IMR-90 (cell line): ENCODE measurements at regions not wholly inside any gene's neighbourhood (a gene's known extent, or its start where the extent isn't known, plus 50 kb on each side); places are given as distances from the start of the nearest gene placed in this dataset.

ENCODE experiments used
- ATAC-seq: fragments of 200-7000 bp; cut with Tn5 transposase; 2 replicates; pipeline ENCODE4 v1.9.1; 2020; ENCODE audit warnings: low read depth, mild to moderate bottlenecking, moderate library complexity
- BruUV-seq: library from RNA; stranded (reverse); fragments of 400-500 nt; replicated peaks from 2 replicates; lab custom pipeline; 2021; lab: Mats Ljungman, UMichigan
- CTCF ChIA-PET: fragments of 300-600 bp; formaldehyde crosslinking; extraction: SDS; loops from one replicate; lab custom pipeline; 2021; ENCODE audit warnings: antibody characterized with exemption; lab: Yijun Ruan, JAX
- POLR2A ChIA-PET: fragments of 300-600 bp; sonication (Branson Sonifier 250); formaldehyde crosslinking; loops from one replicate; lab custom pipeline; 2022; ENCODE audit warnings: antibody characterized with exemption; ENCODE audit not compliant: unreplicated experiment; lab: Charles Lee
- DNase-seq: peaks from one replicate; pipeline ENCODE4 v3.0.0; 2013
- H2AFZ ChIP-seq: replicated peaks from 2 replicates; pipeline ENCODE3; 2013; ENCODE audit warnings: low read length, mild to moderate bottlenecking; ENCODE audit not compliant: poor library complexity
- H2AK5ac ChIP-seq: 2 replicates; pipeline ENCODE4 v1.6.1; 2013; ENCODE audit warnings: low read depth, low read length, inconsistent platforms
- H2AK9ac ChIP-seq: replicated peaks from 2 replicates; pipeline ENCODE3; 2013; ENCODE audit warnings: mild to moderate bottlenecking, low read depth, low read length, moderate library complexity; ENCODE audit not compliant: poor library complexity
- H2BK120ac ChIP-seq: 2 replicates; pipeline ENCODE4 v1.6.1; 2013; ENCODE audit warnings: low read depth, low read length, inconsistent platforms
- H2BK15ac ChIP-seq: 3 replicates; pipeline ENCODE4 v1.6.1; 2013; ENCODE audit warnings: low read depth, low read length, inconsistent platforms
- H2BK20ac ChIP-seq: 2 replicates; pipeline ENCODE4 v1.6.1; 2013; ENCODE audit warnings: low read depth, mild to moderate bottlenecking, inconsistent platforms, low read length, moderate library complexity
- H2BK5ac ChIP-seq: 2 replicates; pipeline ENCODE4 v1.6.1; 2013; ENCODE audit warnings: mild to moderate bottlenecking, low read depth, low read length, inconsistent platforms; ENCODE audit not compliant: poor library complexity, severe bottlenecking
- H3K14ac ChIP-seq: replicated peaks from 2 replicates; pipeline ENCODE4 v1.6.1; 2013; ENCODE audit warnings: low read depth, low read length, inconsistent platforms
- H3K18ac ChIP-seq: 2 replicates; pipeline ENCODE4 v1.6.1; 2013; ENCODE audit warnings: low read depth, low read length, control low read depth
- H3K23ac ChIP-seq: 2 replicates; pipeline ENCODE4 v1.6.1; 2013; ENCODE audit warnings: low read depth, low read length, inconsistent platforms
- H3K27ac ChIP-seq: 2 replicates; pipeline ENCODE4 v1.5.1; 2013; ENCODE audit warnings: mild to moderate bottlenecking, control low read depth, low read length; ENCODE audit not compliant: insufficient read depth
- H3K27me3 ChIP-seq: 2 replicates; pipeline ENCODE4 v1.6.1; 2013; ENCODE audit warnings: low read length; ENCODE audit not compliant: control insufficient read depth, insufficient read depth
- H3K36me3 ChIP-seq: 2 replicates; pipeline ENCODE4 v1.6.1; 2013; ENCODE audit warnings: low read length, mixed read lengths; ENCODE audit not compliant: control insufficient read depth, insufficient read depth
- H3K4ac ChIP-seq: 2 replicates; pipeline ENCODE4 v1.6.1; 2013; ENCODE audit warnings: low read depth, low read length, inconsistent platforms
- H3K4me1 ChIP-seq: 2 replicates; pipeline ENCODE4 v1.6.1; 2013; ENCODE audit warnings: low read length, mixed read lengths; ENCODE audit not compliant: control insufficient read depth, insufficient read depth
- H3K4me2 ChIP-seq: 2 replicates; pipeline ENCODE4 v1.6.1; 2013; ENCODE audit warnings: low read depth, mild to moderate bottlenecking, control low read depth, low read length, moderate library complexity
- H3K4me3 ChIP-seq: 2 replicates; pipeline ENCODE4 v1.5.1; 2013; ENCODE audit warnings: low read depth, mild to moderate bottlenecking, control low read depth, low read length, moderate library complexity; ENCODE audit not compliant: insufficient read depth
- H3K56ac ChIP-seq: 2 replicates; pipeline ENCODE4 v1.6.1; 2013; ENCODE audit warnings: low read length, inconsistent platforms; ENCODE audit not compliant: insufficient read depth; ENCODE audit errors: extremely low read depth
- H3K79me1 ChIP-seq, 2 experiments: 2 replicates each; pipeline ENCODE4 v1.6.1; 2013; ENCODE audit warnings: low read length in 2 of 2, inconsistent platforms in 1 of 2, low read depth in 1 of 2
- H3K9ac ChIP-seq: 2 replicates; pipeline ENCODE4 v1.6.1; 2013; ENCODE audit warnings: low read depth, low read length, control low read depth
- H3K9me1 ChIP-seq: 2 replicates; pipeline ENCODE4 v1.6.1; 2013; ENCODE audit warnings: low read length, inconsistent platforms; ENCODE audit not compliant: insufficient read depth
- H3K9me3 ChIP-seq: 2 replicates; pipeline ENCODE4 v1.6.1; 2013; ENCODE audit warnings: low read length; ENCODE audit not compliant: control insufficient read depth, insufficient read depth
- H4K20me1 ChIP-seq: 2 replicates; pipeline ENCODE4 v1.6.1; 2013; ENCODE audit warnings: low read length, inconsistent platforms; ENCODE audit not compliant: insufficient read depth
- H4K5ac ChIP-seq: 2 replicates; pipeline ENCODE4 v1.6.1; 2013; ENCODE audit warnings: mild to moderate bottlenecking, low read depth, low read length, control low read depth
- H4K8ac ChIP-seq, 2 experiments: 2 replicates each; pipeline ENCODE4 v1.6.1; 2013; ENCODE audit warnings: low read depth in 2 of 2, low read length in 2 of 2, control low read depth in 1 of 2, inconsistent platforms in 1 of 2
- H4K91ac ChIP-seq: 2 replicates; pipeline ENCODE4 v1.6.1; 2013; ENCODE audit warnings: low read depth, low read length, inconsistent platforms; ENCODE audit not compliant: insufficient read depth
- BHLHE40 ChIP-seq: fragments of 150-350 bp; IDR thresholded peaks from 2 replicates; pipeline ENCODE4 v1.6.1; 2016; ENCODE audit warnings: mild to moderate bottlenecking, low read depth, low read length
- CEBPB ChIP-seq: IDR thresholded peaks from 2 replicates; pipeline ENCODE4 v1.6.1; 2012; ENCODE audit warnings: low read depth, low read length, improper control_type of control experiment
- CHD1 ChIP-seq: IDR thresholded peaks from 2 replicates; pipeline ENCODE4 v1.6.1; 2012; ENCODE audit warnings: low read depth, low read length, improper control_type of control experiment
- FOS ChIP-seq: fragments of 150-350 bp; IDR thresholded peaks from 2 replicates; pipeline ENCODE4 v1.6.1; 2016; ENCODE audit warnings: low read depth, low read length
- MAFK ChIP-seq: IDR thresholded peaks from 2 replicates; pipeline ENCODE4 v1.6.1; 2012; ENCODE audit warnings: low read depth, low read length, improper control_type of control experiment
- MAZ ChIP-seq: IDR thresholded peaks from 2 replicates; pipeline ENCODE4 v1.6.1; 2012; ENCODE audit warnings: low read depth, mild to moderate bottlenecking, low read length, improper control_type of control experiment, moderate library complexity, borderline replicate concordance
- MXI1 ChIP-seq: IDR thresholded peaks from 2 replicates; pipeline ENCODE4 v1.6.1; 2012; ENCODE audit warnings: low read depth, mild to moderate bottlenecking, low read length, moderate library complexity, borderline replicate concordance
- NFE2L2 ChIP-seq: fragments of 150-350 bp; IDR thresholded peaks from 2 replicates; pipeline ENCODE4 v1.6.1; 2016; ENCODE audit warnings: low read depth, mild to moderate bottlenecking, low read length
- POLR2A ChIP-seq: IDR thresholded peaks from 2 replicates; pipeline ENCODE4 v1.6.1; 2012; ENCODE audit warnings: mild to moderate bottlenecking, low read depth, low read length
- RAD21 ChIP-seq: IDR thresholded peaks from 2 replicates; pipeline ENCODE4 v1.6.1; 2012; ENCODE audit warnings: low read length, improper control_type of control experiment
- RCOR1 ChIP-seq: IDR thresholded peaks from 2 replicates; pipeline ENCODE4 v1.6.1; 2012; ENCODE audit warnings: mild to moderate bottlenecking, low read length, improper control_type of control experiment; ENCODE audit not compliant: insufficient replicate concordance
- RFX5 ChIP-seq: IDR thresholded peaks from 2 replicates; pipeline ENCODE4 v1.8.0; 2012; ENCODE audit warnings: low read depth, mild to moderate bottlenecking, low read length, moderate library complexity
- SMC3 ChIP-seq: fragments of 150-350 bp; IDR thresholded peaks from 2 replicates; pipeline ENCODE4 v1.6.1; 2016; ENCODE audit warnings: low read depth, mild to moderate bottlenecking, antibody characterized with exemption, low read length, moderate library complexity
- WGBS, 2 experiments: methylation state at CpG; one replicate each; pipeline versions ENCODE4 v1.1.5 to v1.1.7; 2013; ENCODE audit warnings: missing lambda C conversion rate in 2 of 2; ENCODE audit not compliant: insufficient read length in 1 of 2; ENCODE audit errors: extremely low coverage in 2 of 2; 5-methylcytosine and 5-hydroxymethylcytosine counted together
- dilution Hi-C: fragments of 300-500 bp; cut with HindIII; formaldehyde crosslinking; loops from one replicate; pipeline ENCODE4 v1.14.3; 2018; ENCODE audit warnings: low sequenced_read_pairs; ENCODE audit not compliant: unreplicated experiment
- in situ Hi-C: fragments of 300-500 bp; cut with MboI; formaldehyde crosslinking; loops from 3 replicates; pipeline ENCODE4 v1.14.3; 2019; ENCODE audit warnings: low sequenced_read_pairs, inconsistent platforms, mixed read lengths
- intact Hi-C: fragments of 100-400 bp; cut with micrococcal nuclease; formaldehyde crosslinking; loops from 2 replicates; pipeline ENCODE4 v1.10.0; 2022
- TF ChIP-seq, protein P1 (sequence below): fragments of 150-350 bp; IDR thresholded peaks from 2 replicates; pipeline ENCODE4 v1.6.1; 2016; ENCODE audit warnings: low read depth, mild to moderate bottlenecking, low read length, moderate library complexity, borderline replicate concordance
- TF ChIP-seq, protein P2 (sequence below): fragments of 150-350 bp; IDR thresholded peaks from 2 replicates; pipeline ENCODE4 v1.6.1; 2017; ENCODE audit warnings: mild to moderate bottlenecking, antibody characterized with exemption, low read length, low read depth
- TF ChIP-seq, protein P3 (sequence below): conservative IDR thresholded peaks from 2 replicates; pipeline ENCODE4 v1.5.1; 2012; ENCODE audit warnings: mild to moderate bottlenecking, low read depth, low read length, improper control_type of control experiment

DNA sequence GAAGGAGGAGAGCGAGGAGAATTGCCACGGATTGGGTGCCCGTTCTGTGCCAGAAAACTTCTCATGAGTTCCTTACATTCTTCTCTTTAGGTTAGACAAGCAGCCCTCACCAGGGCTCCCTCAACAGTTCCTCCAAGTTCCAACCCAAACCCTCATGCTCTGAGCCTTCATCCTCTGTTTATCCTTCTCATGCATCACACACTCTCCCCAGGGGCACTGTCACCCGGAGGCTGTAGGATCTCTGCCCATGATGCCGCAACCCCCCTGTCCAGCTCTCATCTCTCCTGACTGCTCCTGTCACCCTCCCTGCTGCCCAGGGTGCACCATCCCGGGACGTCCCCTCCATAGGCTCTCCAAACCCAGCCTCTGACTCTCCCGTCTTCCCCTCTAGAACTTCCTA is 99.4 kb upstream of the MYCN start:
- H3K9me1 ChIP-seq, result no peaks in the 10 kb centered on the region
- no peak overlapping the region for H4K5ac ChIP-seq
- H3K4me1 ChIP-seq, result no peaks in the 10 kb centered on the region
- dilution Hi-C loops (no loop called here), in situ Hi-C loops (no loop called here), intact Hi-C loops (no loop called here)
- BruUV-seq, result no TSS peak
- H4K20me1 ChIP-seq, result no peaks in the 10 kb centered on the region
- H2BK15ac ChIP-seq, result no peak overlapping the region
- H3K4me3 ChIP-seq, result no peak overlapping the region
- H4K91ac ChIP-seq, result no peak overlapping the region
- POLR2A ChIA-PET, result no interaction called here
- no peak overlapping the region for H3K4ac ChIP-seq
- no peak for ATAC-seq
- H2AFZ ChIP-seq, result no peak overlapping the region
- H3K9me3 ChIP-seq, result peaks cover 50% of the 10 kb centered on the region
- no peaks in the 10 kb centered on the region for H3K27me3 ChIP-seq
- H3K27ac ChIP-seq, result no peak overlapping the region
- H3K18ac ChIP-seq, result no peak overlapping the region
- WGBS, 2 experiments, result 100% methylated on average over 1 of the region's 8 CpGs; no CpG with 5 or more reads in 1 of the 2 experiments
- H2AK5ac ChIP-seq, result no peak overlapping the region
- no peaks in the 10 kb centered on the region for H3K36me3 ChIP-seq
- no peak overlapping the region for H3K23ac ChIP-seq
- H3K56ac ChIP-seq, result no peak overlapping the region
- no peak overlapping the region for H2BK20ac ChIP-seq
- DNase-seq, result no peak
- H3K9ac ChIP-seq, result no peak overlapping the region
- no peak overlapping the region for H4K8ac ChIP-seq
- CTCF ChIA-PET, result no interaction called here
- H2AK9ac ChIP-seq, result no peak overlapping the region
- no peak overlapping the region for H3K4me2 ChIP-seq
- TF ChIP-seq CEBPB (no peak), NFE2L2 (no peak), MXI1 (no peak), FOS (no peak), RAD21 (no peak), RCOR1 (no peak), MAFK (no peak), POLR2A (no peak), MAZ (no peak), BHLHE40 (no peak), RFX5 (no peak), CHD1 (no peak), SMC3 (no peak)
- TF ChIP-seq, protein P1, sequence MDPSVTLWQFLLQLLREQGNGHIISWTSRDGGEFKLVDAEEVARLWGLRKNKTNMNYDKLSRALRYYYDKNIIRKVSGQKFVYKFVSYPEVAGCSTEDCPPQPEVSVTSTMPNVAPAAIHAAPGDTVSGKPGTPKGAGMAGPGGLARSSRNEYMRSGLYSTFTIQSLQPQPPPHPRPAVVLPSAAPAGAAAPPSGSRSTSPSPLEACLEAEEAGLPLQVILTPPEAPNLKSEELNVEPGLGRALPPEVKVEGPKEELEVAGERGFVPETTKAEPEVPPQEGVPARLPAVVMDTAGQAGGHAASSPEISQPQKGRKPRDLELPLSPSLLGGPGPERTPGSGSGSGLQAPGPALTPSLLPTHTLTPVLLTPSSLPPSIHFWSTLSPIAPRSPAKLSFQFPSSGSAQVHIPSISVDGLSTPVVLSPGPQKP, result no peak
- TF ChIP-seq, protein P2, sequence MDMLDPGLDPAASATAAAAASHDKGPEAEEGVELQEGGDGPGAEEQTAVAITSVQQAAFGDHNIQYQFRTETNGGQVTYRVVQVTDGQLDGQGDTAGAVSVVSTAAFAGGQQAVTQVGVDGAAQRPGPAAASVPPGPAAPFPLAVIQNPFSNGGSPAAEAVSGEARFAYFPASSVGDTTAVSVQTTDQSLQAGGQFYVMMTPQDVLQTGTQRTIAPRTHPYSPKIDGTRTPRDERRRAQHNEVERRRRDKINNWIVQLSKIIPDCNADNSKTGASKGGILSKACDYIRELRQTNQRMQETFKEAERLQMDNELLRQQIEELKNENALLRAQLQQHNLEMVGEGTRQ, result no peak
- TF ChIP-seq, protein P3, sequence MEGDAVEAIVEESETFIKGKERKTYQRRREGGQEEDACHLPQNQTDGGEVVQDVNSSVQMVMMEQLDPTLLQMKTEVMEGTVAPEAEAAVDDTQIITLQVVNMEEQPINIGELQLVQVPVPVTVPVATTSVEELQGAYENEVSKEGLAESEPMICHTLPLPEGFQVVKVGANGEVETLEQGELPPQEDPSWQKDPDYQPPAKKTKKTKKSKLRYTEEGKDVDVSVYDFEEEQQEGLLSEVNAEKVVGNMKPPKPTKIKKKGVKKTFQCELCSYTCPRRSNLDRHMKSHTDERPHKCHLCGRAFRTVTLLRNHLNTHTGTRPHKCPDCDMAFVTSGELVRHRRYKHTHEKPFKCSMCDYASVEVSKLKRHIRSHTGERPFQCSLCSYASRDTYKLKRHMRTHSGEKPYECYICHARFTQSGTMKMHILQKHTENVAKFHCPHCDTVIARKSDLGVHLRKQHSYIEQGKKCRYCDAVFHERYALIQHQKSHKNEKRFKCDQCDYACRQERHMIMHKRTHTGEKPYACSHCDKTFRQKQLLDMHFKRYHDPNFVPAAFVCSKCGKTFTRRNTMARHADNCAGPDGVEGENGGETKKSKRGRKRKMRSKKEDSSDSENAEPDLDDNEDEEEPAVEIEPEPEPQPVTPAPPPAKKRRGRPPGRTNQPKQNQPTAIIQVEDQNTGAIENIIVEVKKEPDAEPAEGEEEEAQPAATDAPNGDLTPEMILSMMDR, result no peak
- H2BK120ac ChIP-seq, result no peak overlapping the region
- H3K79me1 ChIP-seq, result no peaks in the 10 kb centered on the region
- H3K14ac ChIP-seq, result no peak overlapping the region
- no peak overlapping the region for H2BK5ac ChIP-seq
